Fibroblast of the aortic adventitia (primary cell): ENCODE measurements at regions not wholly inside any gene's neighbourhood (a gene's known extent, or its start where the extent isn't known, plus 50 kb on each side); places are given as distances from the start of the nearest gene placed in this dataset.

Experiments used
- DNase-seq: peaks from one replicate; pipeline ENCODE4 v3.0.0-alpha.2; 2010; ENCODE audit warnings: low read depth
- H3K4me3 ChIP-seq: 2 replicates; pipeline ENCODE4 v1.5.1; 2011; ENCODE audit warnings: low read depth, mild to moderate bottlenecking, control low read depth, low read length, moderate library complexity
- TF ChIP-seq, protein P1 (sequence below): IDR thresholded peaks from 2 replicates; pipeline ENCODE4 v1.5.1; 2011; ENCODE audit warnings: mild to moderate bottlenecking, low read length, control low read depth, inconsistent platforms; ENCODE audit not compliant: insufficient read depth

DNA sequence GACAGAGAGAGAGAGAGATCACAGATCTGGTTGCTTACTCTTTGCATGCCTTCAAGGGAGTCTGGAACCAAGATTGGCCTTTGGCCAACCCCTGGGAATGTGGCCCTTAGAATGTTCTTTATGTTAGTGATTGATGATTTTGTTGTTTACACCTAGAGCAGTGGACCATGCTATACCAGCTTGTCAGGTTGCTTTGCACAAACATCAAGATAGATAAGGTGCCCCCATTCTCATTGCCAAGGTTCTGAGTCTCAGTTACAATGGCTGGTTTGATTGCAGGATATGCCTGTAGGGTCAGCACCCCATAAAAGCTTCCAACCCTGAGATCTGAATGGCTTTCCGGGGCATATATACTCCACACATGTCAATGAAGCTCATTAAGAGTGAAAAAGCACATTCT lies 53.5 kb upstream of the SLC2A12 start:
- DNase-seq = no peak
- no peak overlapping the region for H3K4me3 ChIP-seq
- TF ChIP-seq, protein P1, sequence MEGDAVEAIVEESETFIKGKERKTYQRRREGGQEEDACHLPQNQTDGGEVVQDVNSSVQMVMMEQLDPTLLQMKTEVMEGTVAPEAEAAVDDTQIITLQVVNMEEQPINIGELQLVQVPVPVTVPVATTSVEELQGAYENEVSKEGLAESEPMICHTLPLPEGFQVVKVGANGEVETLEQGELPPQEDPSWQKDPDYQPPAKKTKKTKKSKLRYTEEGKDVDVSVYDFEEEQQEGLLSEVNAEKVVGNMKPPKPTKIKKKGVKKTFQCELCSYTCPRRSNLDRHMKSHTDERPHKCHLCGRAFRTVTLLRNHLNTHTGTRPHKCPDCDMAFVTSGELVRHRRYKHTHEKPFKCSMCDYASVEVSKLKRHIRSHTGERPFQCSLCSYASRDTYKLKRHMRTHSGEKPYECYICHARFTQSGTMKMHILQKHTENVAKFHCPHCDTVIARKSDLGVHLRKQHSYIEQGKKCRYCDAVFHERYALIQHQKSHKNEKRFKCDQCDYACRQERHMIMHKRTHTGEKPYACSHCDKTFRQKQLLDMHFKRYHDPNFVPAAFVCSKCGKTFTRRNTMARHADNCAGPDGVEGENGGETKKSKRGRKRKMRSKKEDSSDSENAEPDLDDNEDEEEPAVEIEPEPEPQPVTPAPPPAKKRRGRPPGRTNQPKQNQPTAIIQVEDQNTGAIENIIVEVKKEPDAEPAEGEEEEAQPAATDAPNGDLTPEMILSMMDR = no peak

DNA sequence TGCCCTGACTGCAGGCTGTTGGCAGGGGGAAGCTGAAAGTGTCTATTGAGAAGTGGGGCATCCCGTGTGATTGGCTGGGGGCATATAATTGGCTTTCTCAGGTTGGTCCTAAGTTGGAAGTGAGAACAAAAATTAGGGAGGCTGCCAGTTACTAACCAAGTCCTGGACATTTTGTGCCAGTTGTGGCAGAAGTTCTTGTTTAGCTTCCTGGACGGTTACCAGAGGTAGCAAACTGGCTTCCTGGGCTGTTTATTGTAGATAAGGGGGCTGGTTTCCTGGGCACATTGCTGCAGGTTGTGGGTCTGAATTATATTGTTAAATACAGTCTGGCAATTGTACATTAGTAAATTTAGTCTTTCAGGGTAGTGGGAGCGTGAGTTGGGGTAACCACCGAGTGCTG lies 50.6 kb upstream of the SLC2A12 start:
- TF ChIP-seq, protein P1 = no peak
- no peak overlapping the region for H3K4me3 ChIP-seq

More for the DNA sequence above, 50.6 kb upstream of the SLC2A12 start:
- DNase-seq = no peak
